IMR-90 (cell line): ENCODE measurements at regions not wholly inside any gene's neighbourhood (a gene's known extent, or its start where the extent isn't known, plus 50 kb on each side); places are given as distances from the start of the nearest gene placed in this dataset.
"Not testable (repeated sequence)": the region's sequence is repeated elsewhere in the genome, so short reads cannot be mapped to it uniquely, and the experiment has no call there.

Experiments used
- ATAC-seq: fragments of 200-7000 bp; cut with Tn5 transposase; 2 replicates; pipeline ENCODE4 v1.9.1; 2020; ENCODE audit warnings: low read depth, mild to moderate bottlenecking, moderate library complexity
- BruUV-seq: library from RNA; stranded (reverse); fragments of 400-500 nt; replicated peaks from 2 replicates; lab custom pipeline; 2021; lab: Mats Ljungman, UMichigan
- CTCF ChIA-PET: fragments of 300-600 bp; formaldehyde crosslinking; extraction: SDS; loops from one replicate; lab custom pipeline; 2021; ENCODE audit warnings: antibody characterized with exemption; lab: Yijun Ruan, JAX
- POLR2A ChIA-PET: fragments of 300-600 bp; sonication (Branson Sonifier 250); formaldehyde crosslinking; loops from one replicate; lab custom pipeline; 2022; ENCODE audit warnings: antibody characterized with exemption; ENCODE audit not compliant: unreplicated experiment; lab: Charles Lee
- DNase-seq: peaks from one replicate; pipeline ENCODE4 v3.0.0; 2013
- H2AFZ ChIP-seq: replicated peaks from 2 replicates; pipeline ENCODE3; 2013; ENCODE audit warnings: low read length, mild to moderate bottlenecking; ENCODE audit not compliant: poor library complexity
- H2AK5ac ChIP-seq: 2 replicates; pipeline ENCODE4 v1.6.1; 2013; ENCODE audit warnings: low read depth, low read length, inconsistent platforms
- H2AK9ac ChIP-seq: replicated peaks from 2 replicates; pipeline ENCODE3; 2013; ENCODE audit warnings: mild to moderate bottlenecking, low read depth, low read length, moderate library complexity; ENCODE audit not compliant: poor library complexity
- H2BK120ac ChIP-seq: 2 replicates; pipeline ENCODE4 v1.6.1; 2013; ENCODE audit warnings: low read depth, low read length, inconsistent platforms
- H2BK15ac ChIP-seq: 3 replicates; pipeline ENCODE4 v1.6.1; 2013; ENCODE audit warnings: low read depth, low read length, inconsistent platforms
- H2BK20ac ChIP-seq: 2 replicates; pipeline ENCODE4 v1.6.1; 2013; ENCODE audit warnings: low read depth, mild to moderate bottlenecking, inconsistent platforms, low read length, moderate library complexity
- H2BK5ac ChIP-seq: 2 replicates; pipeline ENCODE4 v1.6.1; 2013; ENCODE audit warnings: mild to moderate bottlenecking, low read depth, low read length, inconsistent platforms; ENCODE audit not compliant: poor library complexity, severe bottlenecking
- H3K14ac ChIP-seq: replicated peaks from 2 replicates; pipeline ENCODE4 v1.6.1; 2013; ENCODE audit warnings: low read depth, low read length, inconsistent platforms
- H3K18ac ChIP-seq: 2 replicates; pipeline ENCODE4 v1.6.1; 2013; ENCODE audit warnings: low read depth, low read length, control low read depth
- H3K23ac ChIP-seq: 2 replicates; pipeline ENCODE4 v1.6.1; 2013; ENCODE audit warnings: low read depth, low read length, inconsistent platforms
- H3K27ac ChIP-seq: 2 replicates; pipeline ENCODE4 v1.5.1; 2013; ENCODE audit warnings: mild to moderate bottlenecking, control low read depth, low read length; ENCODE audit not compliant: insufficient read depth
- H3K27me3 ChIP-seq: 2 replicates; pipeline ENCODE4 v1.6.1; 2013; ENCODE audit warnings: low read length; ENCODE audit not compliant: control insufficient read depth, insufficient read depth
- H3K36me3 ChIP-seq: 2 replicates; pipeline ENCODE4 v1.6.1; 2013; ENCODE audit warnings: low read length, mixed read lengths; ENCODE audit not compliant: control insufficient read depth, insufficient read depth
- H3K4ac ChIP-seq: 2 replicates; pipeline ENCODE4 v1.6.1; 2013; ENCODE audit warnings: low read depth, low read length, inconsistent platforms
- H3K4me1 ChIP-seq: 2 replicates; pipeline ENCODE4 v1.6.1; 2013; ENCODE audit warnings: low read length, mixed read lengths; ENCODE audit not compliant: control insufficient read depth, insufficient read depth
- H3K4me2 ChIP-seq: 2 replicates; pipeline ENCODE4 v1.6.1; 2013; ENCODE audit warnings: low read depth, mild to moderate bottlenecking, control low read depth, low read length, moderate library complexity
- H3K4me3 ChIP-seq: 2 replicates; pipeline ENCODE4 v1.5.1; 2013; ENCODE audit warnings: low read depth, mild to moderate bottlenecking, control low read depth, low read length, moderate library complexity; ENCODE audit not compliant: insufficient read depth
- H3K56ac ChIP-seq: 2 replicates; pipeline ENCODE4 v1.6.1; 2013; ENCODE audit warnings: low read length, inconsistent platforms; ENCODE audit not compliant: insufficient read depth; ENCODE audit errors: extremely low read depth
- H3K79me1 ChIP-seq, 2 experiments: 2 replicates each; pipeline ENCODE4 v1.6.1; 2013; ENCODE audit warnings: low read length in 2 of 2, inconsistent platforms in 1 of 2, low read depth in 1 of 2
- H3K9ac ChIP-seq: 2 replicates; pipeline ENCODE4 v1.6.1; 2013; ENCODE audit warnings: low read depth, low read length, control low read depth
- H3K9me1 ChIP-seq: 2 replicates; pipeline ENCODE4 v1.6.1; 2013; ENCODE audit warnings: low read length, inconsistent platforms; ENCODE audit not compliant: insufficient read depth
- H3K9me3 ChIP-seq: 2 replicates; pipeline ENCODE4 v1.6.1; 2013; ENCODE audit warnings: low read length; ENCODE audit not compliant: control insufficient read depth, insufficient read depth
- H4K20me1 ChIP-seq: 2 replicates; pipeline ENCODE4 v1.6.1; 2013; ENCODE audit warnings: low read length, inconsistent platforms; ENCODE audit not compliant: insufficient read depth
- H4K5ac ChIP-seq: 2 replicates; pipeline ENCODE4 v1.6.1; 2013; ENCODE audit warnings: mild to moderate bottlenecking, low read depth, low read length, control low read depth
- H4K8ac ChIP-seq, 2 experiments: 2 replicates each; pipeline ENCODE4 v1.6.1; 2013; ENCODE audit warnings: low read depth in 2 of 2, low read length in 2 of 2, control low read depth in 1 of 2, inconsistent platforms in 1 of 2
- H4K91ac ChIP-seq: 2 replicates; pipeline ENCODE4 v1.6.1; 2013; ENCODE audit warnings: low read depth, low read length, inconsistent platforms; ENCODE audit not compliant: insufficient read depth
- BHLHE40 ChIP-seq: fragments of 150-350 bp; IDR thresholded peaks from 2 replicates; pipeline ENCODE4 v1.6.1; 2016; ENCODE audit warnings: mild to moderate bottlenecking, low read depth, low read length
- CEBPB ChIP-seq: IDR thresholded peaks from 2 replicates; pipeline ENCODE4 v1.6.1; 2012; ENCODE audit warnings: low read depth, low read length, improper control_type of control experiment
- MAFK ChIP-seq: IDR thresholded peaks from 2 replicates; pipeline ENCODE4 v1.6.1; 2012; ENCODE audit warnings: low read depth, low read length, improper control_type of control experiment
- MXI1 ChIP-seq: IDR thresholded peaks from 2 replicates; pipeline ENCODE4 v1.6.1; 2012; ENCODE audit warnings: low read depth, mild to moderate bottlenecking, low read length, moderate library complexity, borderline replicate concordance
- NFE2L2 ChIP-seq: fragments of 150-350 bp; IDR thresholded peaks from 2 replicates; pipeline ENCODE4 v1.6.1; 2016; ENCODE audit warnings: low read depth, mild to moderate bottlenecking, low read length
- WGBS, 2 experiments: methylation state at CpG; one replicate each; pipeline versions ENCODE4 v1.1.5 to v1.1.7; 2013; ENCODE audit warnings: missing lambda C conversion rate in 2 of 2; ENCODE audit not compliant: insufficient read length in 1 of 2; ENCODE audit errors: extremely low coverage in 2 of 2; 5-methylcytosine and 5-hydroxymethylcytosine counted together
- dilution Hi-C: fragments of 300-500 bp; cut with HindIII; formaldehyde crosslinking; loops from one replicate; pipeline ENCODE4 v1.14.3; 2018; ENCODE audit warnings: low sequenced_read_pairs; ENCODE audit not compliant: unreplicated experiment
- in situ Hi-C: fragments of 300-500 bp; cut with MboI; formaldehyde crosslinking; loops from 3 replicates; pipeline ENCODE4 v1.14.3; 2019; ENCODE audit warnings: low sequenced_read_pairs, inconsistent platforms, mixed read lengths
- intact Hi-C: fragments of 100-400 bp; cut with micrococcal nuclease; formaldehyde crosslinking; loops from 2 replicates; pipeline ENCODE4 v1.10.0; 2022
- TF ChIP-seq, protein P1 (sequence below): fragments of 150-350 bp; IDR thresholded peaks from 2 replicates; pipeline ENCODE4 v1.6.1; 2016; ENCODE audit warnings: low read depth, mild to moderate bottlenecking, low read length, moderate library complexity, borderline replicate concordance

- Histone ChIP-seq H3K23ac (no peak overlapping the region), H3K4ac (no peak overlapping the region), H3K14ac (no peak overlapping the region), H3K4me1 (no peaks in the 10 kb centered on the region), H3K56ac (no peak overlapping the region), H2AK5ac (no peak overlapping the region), H3K27ac (no peak overlapping the region), H4K5ac (no peak overlapping the region), H2AK9ac (no peak overlapping the region), H3K9me3 (no peaks in the 10 kb centered on the region), H3K36me3 (no peaks in the 10 kb centered on the region), H4K20me1 (no peaks in the 10 kb centered on the region), H3K9ac (no peak overlapping the region), H2BK15ac (no peak overlapping the region), H2BK120ac (no peak overlapping the region), H2BK5ac (no peak overlapping the region), H2AFZ (no peak overlapping the region), H3K4me2 (no peak overlapping the region), H3K4me3 (no peak overlapping the region), H3K27me3 (no peaks in the 10 kb centered on the region), H3K9me1 (no peaks in the 10 kb centered on the region), H4K8ac (no peak overlapping the region), H3K18ac (no peak overlapping the region), H2BK20ac (no peak overlapping the region), H3K79me1 (no peaks in the 10 kb centered on the region), H4K91ac (no peak overlapping the region)
- no TSS peak for BruUV-seq
- TF ChIP-seq, protein P1, sequence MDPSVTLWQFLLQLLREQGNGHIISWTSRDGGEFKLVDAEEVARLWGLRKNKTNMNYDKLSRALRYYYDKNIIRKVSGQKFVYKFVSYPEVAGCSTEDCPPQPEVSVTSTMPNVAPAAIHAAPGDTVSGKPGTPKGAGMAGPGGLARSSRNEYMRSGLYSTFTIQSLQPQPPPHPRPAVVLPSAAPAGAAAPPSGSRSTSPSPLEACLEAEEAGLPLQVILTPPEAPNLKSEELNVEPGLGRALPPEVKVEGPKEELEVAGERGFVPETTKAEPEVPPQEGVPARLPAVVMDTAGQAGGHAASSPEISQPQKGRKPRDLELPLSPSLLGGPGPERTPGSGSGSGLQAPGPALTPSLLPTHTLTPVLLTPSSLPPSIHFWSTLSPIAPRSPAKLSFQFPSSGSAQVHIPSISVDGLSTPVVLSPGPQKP, result no peak
- TF ChIP-seq NFE2L2 (no peak), BHLHE40 (no peak), CEBPB (peak; percentile 45; the same call in 1 of the 2 replicates), MXI1 (no peak), MAFK (no peak)
- DNase-seq, result no peak
- ChIA-PET POLR2A (no interaction called here), CTCF (no interaction called here)
- no peak for ATAC-seq
- dilution Hi-C loops (no loop called here), intact Hi-C loops (no loop called here), in situ Hi-C loops (no loop called here)
- no CpG with 5 or more reads among the region's 2 CpGs for WGBS, 2 experiments
Measured at GRCh38 chr3:193149998-193150397, 91.0 kb upstream of the PLAAT1 start.

- H2AFZ ChIP-seq, H2BK5ac ChIP-seq, H3K23ac ChIP-seq, in situ Hi-C loops, H3K4me2 ChIP-seq, H4K91ac ChIP-seq, H3K27ac ChIP-seq, H4K5ac ChIP-seq, intact Hi-C loops, dilution Hi-C loops, H3K4me1 ChIP-seq, H2AK9ac ChIP-seq, H2BK120ac ChIP-seq, H3K9me3 ChIP-seq, DNase-seq, H3K9me1 ChIP-seq, POLR2A ChIA-PET, H3K4ac ChIP-seq, BruUV-seq, H3K56ac ChIP-seq, CTCF ChIA-PET, H3K27me3 ChIP-seq, H3K4me3 ChIP-seq, H2BK15ac ChIP-seq, H3K18ac ChIP-seq, H2BK20ac ChIP-seq, H3K14ac ChIP-seq, H3K36me3 ChIP-seq, H3K9ac ChIP-seq, H4K8ac ChIP-seq, ATAC-seq, H2AK5ac ChIP-seq, H3K79me1 ChIP-seq, H4K20me1 ChIP-seq: not testable (repeated sequence)
- WGBS, 2 experiments, result 100% methylated on average over 1 of the region's 3 CpGs; no CpG with 5 or more reads in 1 of the 2 experiments
Measured at GRCh38 chr3:193155044-193155781, 85.8 kb upstream of the PLAAT1 start.
